Umbilical cord (tissue), 1 donor: ENCODE measurements at regions not wholly inside any gene's neighbourhood (a gene's known extent, or its start where the extent isn't known, plus 50 kb on each side); places are given as distances from the start of the nearest gene placed in this dataset.

ENCODE experiments used
- DNase-seq: peaks from one replicate; pipeline ENCODE4 v3.0.0-alpha.2; 2015; ENCODE audit warnings: low spot score

GRCh38 chr5:96140496-96140895 is 178.8 kb upstream of the ELL2 start:
- no peak for DNase-seq

- no peak for DNase-seq
These were observed 178.4 kb upstream of the ELL2 start for GRCh38 chr5:96140084-96140483.

DNA sequence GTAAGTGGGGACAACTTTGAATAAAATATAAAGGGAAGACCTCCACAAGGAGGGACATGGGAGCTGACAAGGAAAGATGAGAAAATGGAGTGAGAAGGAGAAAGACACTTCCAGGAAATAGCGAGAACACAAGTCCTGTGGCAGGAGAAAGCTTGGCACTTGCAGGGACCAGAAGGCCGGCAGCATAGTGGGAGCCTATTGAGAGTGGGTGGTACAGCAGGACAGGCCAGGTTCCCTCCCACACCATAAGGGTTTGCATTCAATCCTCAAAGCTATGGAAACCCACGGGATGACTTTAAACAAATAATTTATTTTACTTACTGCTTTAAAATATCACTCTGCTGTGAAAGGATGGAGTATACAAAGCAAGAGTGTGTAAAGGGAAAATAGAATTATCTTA is 173.2 kb upstream of the ELL2 start:
- no peak for DNase-seq

- no peak for DNase-seq
These were observed 171.9 kb upstream of the ELL2 start for GRCh38 chr5:96133341-96134079.

DNA sequence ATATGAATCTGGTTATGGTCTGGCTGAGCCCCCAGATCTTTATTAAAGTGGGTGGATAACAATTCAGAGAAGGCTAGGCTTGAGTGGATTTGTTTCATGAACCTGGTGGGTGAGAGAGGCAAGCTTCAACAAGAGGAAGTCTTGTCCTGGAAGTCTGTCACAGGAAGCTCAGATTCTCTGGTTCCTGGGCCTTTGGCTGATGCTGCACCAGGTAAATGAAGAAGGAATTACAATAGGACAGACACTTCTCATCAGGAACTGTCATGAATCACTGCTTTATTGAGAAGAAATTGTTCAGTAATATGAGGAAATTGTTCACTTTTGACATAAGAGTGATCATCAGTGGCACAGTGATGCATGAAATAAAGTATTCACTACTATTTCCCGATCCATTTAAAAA is 167.6 kb upstream of the ELL2 start:
- DNase-seq, result no peak

GRCh38 chr5:96128204-96128864 is 166.7 kb upstream of the ELL2 start:
- DNase-seq, result no peak

GRCh38 chr5:96127538-96127937 is 165.9 kb upstream of the ELL2 start:
- DNase-seq, result no peak

DNA sequence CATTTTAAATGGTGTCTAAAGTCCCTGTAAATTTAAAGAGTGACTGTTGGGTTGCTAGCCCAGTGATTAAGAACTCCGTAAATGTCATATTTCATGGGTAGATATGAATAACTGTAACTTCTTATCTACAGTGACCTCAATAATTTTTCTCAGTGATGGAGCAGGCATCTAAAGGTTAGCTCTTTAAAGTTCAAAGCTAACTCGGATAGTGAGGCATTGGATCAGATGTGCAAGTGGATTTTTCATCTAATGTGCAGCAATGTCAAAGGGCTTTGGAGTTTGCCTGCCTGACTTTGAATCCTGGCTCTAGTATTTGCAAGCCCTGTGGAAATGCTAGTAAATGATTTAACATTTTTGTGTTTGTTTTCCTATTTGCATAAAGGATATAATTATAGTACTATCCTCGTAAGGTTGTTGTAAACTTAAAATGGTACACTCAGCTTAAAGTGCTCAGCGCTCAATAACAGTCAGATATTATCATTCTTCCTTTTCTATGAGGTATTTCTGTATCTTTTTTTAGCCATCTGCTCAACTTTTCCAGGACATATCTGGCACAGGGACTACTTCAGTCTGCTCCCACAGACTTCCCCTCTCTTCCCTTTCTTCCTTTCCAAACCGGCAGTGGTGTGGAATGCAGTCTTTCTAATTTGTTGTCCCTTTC is 163.7 kb upstream of the ELL2 start:
- DNase-seq, result peak; percentile 76

GRCh38 chr5:96124589-96124988 is 162.9 kb upstream of the ELL2 start:
- no peak for DNase-seq

DNA sequence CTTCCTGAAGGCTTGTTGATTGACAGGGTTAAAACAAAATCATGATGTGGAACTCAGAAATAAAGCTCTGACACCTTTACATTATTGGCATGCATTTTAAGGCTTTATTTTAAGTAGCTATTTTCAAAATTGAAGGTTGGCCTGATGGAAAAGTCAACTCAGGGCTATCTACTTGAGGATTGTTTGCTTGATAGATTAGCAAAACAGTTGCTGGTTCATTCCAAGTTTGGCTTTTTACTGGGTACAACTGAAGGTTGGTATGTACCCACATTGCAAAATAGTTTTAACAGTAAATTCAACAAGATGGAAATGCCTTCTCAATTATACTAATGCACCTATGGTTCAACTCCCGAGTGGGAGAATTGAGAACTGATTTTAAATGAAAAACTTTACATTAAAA is 161.8 kb upstream of the ELL2 start:
- no peak for DNase-seq

- DNase-seq, result no peak
These were observed 159.7 kb upstream of the ELL2 start for GRCh38 chr5:96121364-96121763.

DNA sequence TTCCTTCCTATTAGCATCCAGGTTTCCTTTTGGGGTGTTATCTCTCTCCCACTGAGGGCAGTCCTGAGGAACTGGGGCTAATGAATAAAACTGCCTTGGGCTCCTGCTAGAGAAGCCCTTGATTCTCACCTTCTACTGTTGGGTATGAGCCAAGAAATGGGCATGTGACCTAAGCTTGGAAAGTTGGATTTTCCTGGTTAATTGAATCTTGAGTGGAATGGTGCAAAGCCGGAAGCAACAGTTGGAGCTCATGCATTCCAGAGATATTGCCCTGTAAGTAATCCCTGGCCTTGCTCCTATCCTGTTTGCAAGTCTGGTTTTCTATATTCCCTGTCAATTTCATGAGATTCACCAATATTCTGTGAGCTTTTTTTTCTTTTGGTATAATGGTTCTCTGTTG is 158.5 kb upstream of the ELL2 start:
- no peak for DNase-seq

DNA sequence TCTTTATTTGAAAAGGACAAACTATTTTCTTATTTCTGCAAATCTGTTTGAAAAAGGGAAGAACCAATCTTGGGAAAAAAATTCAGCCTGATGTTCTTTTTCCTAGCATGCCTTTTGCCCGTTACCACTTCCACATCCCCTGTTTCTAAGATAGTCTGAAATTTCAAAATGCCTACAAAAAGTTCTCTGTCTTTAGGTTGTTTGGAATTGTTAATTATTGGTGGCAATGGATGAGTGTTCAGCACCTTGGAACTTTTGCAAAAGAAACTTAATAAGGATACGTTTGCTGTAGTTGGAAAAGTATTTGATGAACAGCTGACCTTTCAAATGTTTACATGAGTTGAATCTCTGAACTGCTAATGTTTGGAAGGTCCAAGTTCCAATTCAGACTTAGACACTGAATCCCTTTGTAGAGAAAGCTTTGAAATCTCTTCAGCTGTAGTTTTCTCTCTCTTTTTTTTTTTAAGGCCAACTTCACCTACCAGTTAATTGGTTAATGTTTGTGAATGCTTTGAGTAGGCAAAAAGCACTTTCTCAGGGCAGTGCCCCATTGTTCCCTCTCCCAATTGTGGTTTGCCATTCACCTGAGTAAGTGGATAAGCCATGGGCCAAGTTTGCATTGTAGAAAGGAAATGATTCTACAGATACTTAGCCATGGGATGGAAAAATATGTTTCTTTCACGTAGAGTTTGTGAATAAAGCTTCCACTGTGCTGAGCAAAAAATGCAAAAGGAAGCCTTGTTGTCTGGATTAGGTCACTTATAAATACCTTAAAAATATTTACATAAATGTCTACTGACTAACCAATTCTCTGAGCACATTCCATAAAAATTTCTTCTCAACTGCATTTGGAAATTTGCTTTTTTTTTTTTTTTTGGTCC is 156.4 kb upstream of the ELL2 start:
- no peak for DNase-seq

DNA sequence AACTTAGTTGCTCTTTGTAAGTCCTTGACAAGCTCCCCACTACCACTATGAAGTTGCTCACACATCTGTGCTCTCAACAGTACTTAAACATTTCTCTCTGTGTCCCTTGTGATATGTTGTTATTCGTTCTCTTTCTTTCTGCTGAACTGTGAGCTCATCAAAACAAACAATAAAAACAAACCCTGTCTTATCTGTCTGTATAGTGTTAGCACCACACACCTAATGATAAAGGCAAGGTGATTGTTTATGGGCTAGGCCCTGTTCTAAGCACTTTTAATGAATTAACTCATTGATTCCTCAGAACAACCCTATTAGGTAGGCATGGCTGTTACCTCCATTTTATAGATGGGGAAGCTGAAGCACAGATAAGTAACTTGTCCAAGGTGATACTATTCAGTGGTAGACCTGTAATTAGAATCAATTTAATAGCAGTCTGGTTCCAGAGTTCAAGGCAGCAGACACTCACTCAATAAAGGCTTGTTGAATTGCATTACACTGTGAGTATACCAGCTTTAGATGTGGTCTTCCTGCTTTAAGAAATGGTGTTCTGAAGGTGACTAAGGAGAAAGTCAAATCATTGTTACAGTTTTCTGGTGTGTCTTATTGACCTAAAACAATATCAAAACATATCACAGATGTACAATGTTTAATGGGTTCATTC is 153.6 kb upstream of the ELL2 start:
- no peak for DNase-seq

- no peak for DNase-seq
These were observed 153.1 kb upstream of the ELL2 start for GRCh38 chr5:96114736-96115135.

GRCh38 chr5:96113170-96113939 is 151.7 kb upstream of the ELL2 start:
- no peak for DNase-seq

DNA sequence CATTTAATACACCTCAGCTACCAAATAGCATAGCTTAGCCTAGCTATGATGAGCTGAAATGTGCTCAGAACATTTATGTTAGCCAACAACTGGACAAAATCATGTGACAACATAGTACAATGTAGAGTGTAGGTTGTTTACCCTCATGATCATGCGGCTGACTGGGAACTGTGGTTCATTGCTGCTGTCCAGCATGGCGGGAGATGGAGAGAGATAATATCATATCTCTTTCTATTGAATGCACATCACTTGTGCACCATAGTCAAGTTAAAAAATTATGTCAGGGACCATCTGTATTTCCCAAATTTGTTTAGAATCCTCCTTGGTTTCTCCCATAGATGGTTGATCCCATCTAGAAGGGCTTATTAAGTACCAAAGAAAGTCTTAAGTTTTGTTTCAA is 151.1 kb upstream of the ELL2 start:
- no peak for DNase-seq

DNA sequence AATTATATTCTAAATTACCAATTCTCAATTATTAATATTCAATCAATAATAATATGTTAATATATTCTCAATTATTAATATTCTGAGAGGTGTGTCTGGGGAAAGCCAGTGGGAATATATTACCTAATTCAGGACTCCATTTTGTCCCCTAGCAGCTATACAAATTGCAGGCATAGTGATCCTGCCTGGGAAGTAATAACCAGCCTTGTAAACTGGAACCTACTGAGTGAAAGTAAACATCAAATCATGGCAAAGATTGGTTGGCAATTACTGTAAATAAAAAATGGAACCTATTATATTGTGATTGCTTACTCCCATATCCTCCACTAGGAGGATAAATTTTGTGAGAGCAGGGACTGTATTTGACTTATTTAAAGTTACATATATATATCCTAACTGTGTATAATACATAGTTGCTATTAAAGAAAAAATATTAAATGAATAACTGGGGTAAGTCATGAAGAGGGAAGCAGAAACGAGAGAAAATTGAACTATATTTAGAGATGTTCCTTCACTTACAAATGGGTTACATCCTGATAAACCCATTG is 150.5 kb upstream of the ELL2 start:
- no peak for DNase-seq

DNA sequence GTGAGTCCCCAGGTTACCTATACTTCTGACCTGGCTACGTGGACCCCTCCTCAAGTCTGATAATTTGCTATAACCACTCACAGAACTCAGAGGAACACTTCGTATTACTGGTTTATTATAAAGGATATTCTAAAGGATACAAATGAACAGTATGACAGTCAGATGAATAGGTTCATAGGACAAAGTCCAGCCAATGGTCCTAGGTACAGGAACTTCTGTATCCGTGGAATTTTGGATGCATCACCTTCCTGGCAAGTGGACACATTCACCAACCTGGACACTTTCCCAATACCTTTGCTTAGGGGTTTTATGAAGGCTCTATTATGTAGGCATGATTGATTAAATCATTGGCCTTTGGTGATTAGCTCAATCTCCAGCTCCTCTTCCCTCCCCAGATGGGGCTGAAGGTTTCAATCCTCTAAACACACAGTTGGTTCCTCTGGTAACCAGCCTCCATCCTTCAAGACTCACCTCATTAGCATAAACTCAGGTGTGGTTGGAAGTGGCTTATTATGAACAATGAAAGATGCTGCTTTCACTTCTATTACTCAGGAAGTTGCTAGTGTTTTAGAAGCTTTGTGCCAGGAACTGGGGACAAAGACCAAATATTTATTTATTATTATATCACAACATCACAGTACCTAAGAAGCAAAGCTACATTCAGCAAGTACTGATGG is 149.6 kb upstream of the ELL2 start:
- DNase-seq, result no peak

DNA sequence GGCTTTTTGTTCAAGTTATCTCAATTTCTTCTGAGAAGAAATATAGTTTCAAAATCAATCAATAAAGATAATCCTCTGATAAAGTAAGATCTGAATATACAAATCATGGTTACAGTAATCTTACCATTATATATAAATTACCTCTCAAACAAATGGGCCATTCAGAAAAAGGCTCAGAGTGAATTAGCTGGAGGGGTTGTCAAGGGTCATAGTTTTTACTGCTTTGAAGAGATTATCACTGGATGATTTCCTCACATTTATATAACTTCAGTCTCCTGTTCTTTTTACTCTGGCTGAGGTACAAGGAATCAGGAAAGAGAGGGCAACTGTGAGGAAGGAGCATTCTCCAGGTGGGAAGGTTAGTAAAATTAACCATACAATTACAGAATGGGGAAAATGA is 148.6 kb upstream of the ELL2 start:
- no peak for DNase-seq
